GM12873 (cell line): ENCODE measurements at regions not wholly inside any gene's neighbourhood (a gene's known extent, or its start where the extent isn't known, plus 50 kb on each side); places are given as distances from the start of the nearest gene placed in this dataset.

ENCODE experiments used
- CTCF ChIP-seq: IDR thresholded peaks from 2 replicates; pipeline ENCODE4 v1.5.1; 2012; ENCODE audit warnings: low read depth, mild to moderate bottlenecking, moderate library complexity, low read length, control low read depth; ENCODE audit not compliant: insufficient read depth; ENCODE audit errors: missing control alignments

GRCh38 chr3:81936817-81937216, 175.4 kb upstream of the GBE1 start:
- no peak for TF ChIP-seq CTCF

GRCh38 chr3:81932681-81933080, 171.2 kb upstream of the GBE1 start:
- no peak for TF ChIP-seq CTCF

- TF ChIP-seq CTCF = no peak
Measured at GRCh38 chr3:81931265-81932251, 170.1 kb upstream of the GBE1 start.

- TF ChIP-seq CTCF = no peak
Measured at GRCh38 chr3:81929697-81930096, 168.3 kb upstream of the GBE1 start.

- TF ChIP-seq CTCF = no peak
Measured at GRCh38 chr3:81927811-81928210, 166.4 kb upstream of the GBE1 start.

GRCh38 chr3:81925385-81925784, 163.9 kb upstream of the GBE1 start:
- TF ChIP-seq CTCF = no peak

- TF ChIP-seq CTCF = no peak
Measured at GRCh38 chr3:81923038-81923437, 161.6 kb upstream of the GBE1 start.
